DMS 273 (cell line): ENCODE measurements at regions not wholly inside any gene's neighbourhood (a gene's known extent, or its start where the extent isn't known, plus 50 kb on each side); places are given as distances from the start of the nearest gene placed in this dataset.

ENCODE experiments used
- DNase-seq: peaks from one replicate; lab custom pipeline; 2025; ENCODE audit not compliant: unreplicated experiment; lab: John Stamatoyannopoulos, UW

- DNase-seq = no peak
Measured at GRCh38 chr6:121967631-121968030, 431.8 kb upstream of the HSF2 start.

DNA sequence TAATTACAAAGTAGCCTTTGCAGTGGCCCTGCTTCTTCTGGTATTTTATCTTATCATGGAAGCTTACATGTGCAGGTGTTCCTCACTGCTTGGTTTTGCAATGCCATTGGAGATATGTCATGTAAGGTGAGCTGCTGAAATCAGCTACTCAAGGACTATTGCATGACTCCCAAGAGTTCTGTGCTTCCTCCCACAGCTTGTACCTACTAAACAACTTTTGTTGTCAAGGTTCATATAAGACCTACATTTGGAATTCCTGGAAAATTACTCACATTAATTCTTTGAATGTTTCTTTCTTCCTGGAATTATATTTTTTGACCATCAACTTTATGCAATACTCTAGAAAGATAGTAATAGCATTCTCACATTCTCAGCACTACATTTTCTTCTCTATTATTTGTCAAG is 427.5 kb upstream of the HSF2 start:
- DNase-seq = no peak

GRCh38 chr6:121984956-121985355 is 414.5 kb upstream of the HSF2 start:
- no peak for DNase-seq

DNA sequence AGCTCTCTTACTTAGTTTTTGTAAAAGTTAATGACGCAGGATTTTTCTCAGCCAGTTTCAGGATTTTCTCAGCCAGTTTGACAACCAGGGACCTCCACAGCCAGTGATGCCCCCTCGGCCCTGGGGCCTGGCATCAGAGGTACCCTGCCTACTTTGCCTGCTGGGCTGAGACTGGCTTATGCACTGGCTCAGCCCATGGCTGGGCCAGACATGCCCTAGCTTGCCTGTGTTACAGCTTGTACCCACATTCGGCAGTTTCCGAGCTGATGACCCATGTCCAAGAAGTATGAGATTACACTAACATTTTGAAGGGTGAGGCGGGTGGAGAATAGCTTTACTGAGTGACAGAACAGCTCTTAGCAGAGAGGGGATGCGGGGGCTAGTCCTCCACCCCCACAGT is 406.1 kb upstream of the HSF2 start:
- no peak for DNase-seq

DNA sequence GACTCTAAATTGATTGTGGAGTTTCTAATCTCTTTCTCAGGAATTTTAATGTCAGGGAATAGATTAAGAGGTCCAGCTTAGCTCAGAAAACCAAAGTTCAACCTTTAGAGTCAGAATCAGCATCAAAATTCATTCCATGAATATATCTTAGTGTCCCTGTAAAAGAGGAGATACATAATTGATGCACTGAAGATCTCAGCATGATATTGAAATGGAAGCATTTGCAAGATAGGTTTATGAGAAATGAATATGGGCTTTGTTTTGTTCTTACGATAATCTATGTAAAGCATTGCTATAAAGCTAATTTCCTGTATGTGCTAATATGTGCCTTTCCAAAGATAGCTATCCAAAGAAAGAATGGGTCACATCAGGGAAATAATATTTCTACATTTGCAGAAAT is 404.5 kb upstream of the HSF2 start:
- DNase-seq = no peak

DNA sequence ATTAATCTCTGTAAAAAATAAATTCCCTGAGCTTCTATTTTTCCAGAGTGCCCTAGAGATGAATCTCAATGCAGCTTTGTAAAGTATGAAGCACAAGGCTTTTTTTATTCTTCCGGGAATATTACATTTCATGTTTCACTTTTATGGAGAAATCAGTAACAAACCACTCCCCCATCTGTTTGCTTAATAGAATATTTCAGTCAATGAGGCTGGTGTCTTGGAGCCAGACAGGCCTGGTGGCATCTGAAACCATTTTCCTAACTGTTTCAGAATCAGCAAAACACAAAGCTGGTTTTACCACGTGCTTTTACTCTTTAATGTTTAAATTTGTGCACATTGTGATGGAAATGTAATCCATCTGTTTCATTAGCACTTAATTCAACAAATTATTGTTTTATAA is 400.8 kb upstream of the HSF2 start:
- no peak for DNase-seq

- DNase-seq = no peak
Measured at GRCh38 chr6:121999456-122000065, 399.9 kb upstream of the HSF2 start.

GRCh38 chr6:122005661-122006060 is 393.8 kb upstream of the HSF2 start:
- DNase-seq = no peak

DNA sequence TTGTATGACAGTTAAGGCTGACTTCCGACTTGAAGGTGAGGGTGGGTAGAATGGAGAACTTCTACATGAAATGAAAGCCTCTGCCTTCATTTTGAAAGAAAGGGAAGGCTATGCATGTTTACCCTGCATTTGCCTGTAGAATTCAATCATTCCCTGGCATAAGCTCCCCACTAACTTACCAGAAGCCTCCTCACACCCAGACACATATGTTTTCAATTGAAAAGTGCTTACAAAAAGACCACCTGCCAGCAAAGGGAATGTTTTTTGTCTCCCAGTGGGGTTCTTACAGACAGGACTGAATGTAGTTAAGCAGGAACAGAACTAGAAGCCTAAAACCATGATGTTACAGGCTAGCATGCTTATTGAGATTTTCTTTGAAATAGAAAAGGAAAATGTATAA is 392.1 kb upstream of the HSF2 start:
- no peak for DNase-seq

GRCh38 chr6:122008101-122008999 is 391.1 kb upstream of the HSF2 start:
- no peak for DNase-seq

- no peak for DNase-seq
Measured at GRCh38 chr6:122009000-122009350, 390.5 kb upstream of the HSF2 start.

GRCh38 chr6:122012578-122012977 is 386.9 kb upstream of the HSF2 start:
- DNase-seq = no peak

DNA sequence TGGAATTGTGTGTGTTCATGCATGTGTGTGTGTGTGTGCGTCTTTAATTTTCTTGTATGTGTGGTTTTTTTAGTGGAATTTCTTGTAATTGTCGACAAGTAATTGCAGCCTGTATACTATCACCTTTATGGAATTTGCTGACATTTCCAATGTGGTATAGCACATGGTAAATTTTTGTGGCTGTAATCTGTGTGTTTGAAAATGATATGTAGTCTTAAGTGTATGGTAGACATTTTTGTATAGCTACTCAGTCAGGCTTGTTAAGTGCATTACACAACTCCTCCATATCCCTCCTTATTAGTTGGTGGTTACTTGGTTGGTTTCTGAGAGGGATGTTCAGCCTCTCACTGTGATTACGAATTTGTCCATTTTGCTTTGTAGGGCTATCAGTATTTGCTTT is 384.5 kb upstream of the HSF2 start:
- no peak for DNase-seq

DNA sequence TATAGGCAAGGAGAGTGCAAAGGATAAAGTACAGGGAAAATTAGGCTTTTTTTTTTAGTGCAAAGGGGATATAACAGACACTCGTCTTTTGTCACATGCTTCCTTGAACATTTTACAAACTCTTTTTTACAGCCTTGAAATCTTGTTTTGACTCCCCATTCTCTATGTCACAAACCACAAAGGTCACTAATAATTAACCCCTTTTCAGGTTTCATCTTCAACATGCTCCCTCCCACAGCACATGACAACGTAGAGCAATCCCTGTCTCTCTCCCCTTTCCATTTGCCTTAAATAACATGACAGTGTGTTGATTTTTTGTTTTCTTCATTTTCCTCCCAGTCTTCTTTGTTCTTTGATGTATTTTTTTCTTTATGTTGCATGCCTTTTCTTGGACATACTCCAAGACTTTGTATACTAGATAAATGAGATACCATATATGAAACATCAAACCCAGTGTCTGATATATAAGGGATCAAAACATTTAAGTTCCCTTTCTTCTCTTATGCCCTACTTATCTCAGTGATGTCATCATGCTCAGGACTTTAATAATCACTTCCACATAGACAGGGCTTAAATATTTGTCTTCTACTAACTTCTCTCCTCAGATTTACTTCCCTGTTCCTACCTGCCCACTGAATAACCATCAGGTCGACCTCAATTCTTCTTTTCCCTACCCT is 378.7 kb upstream of the HSF2 start:
- no peak for DNase-seq

DNA sequence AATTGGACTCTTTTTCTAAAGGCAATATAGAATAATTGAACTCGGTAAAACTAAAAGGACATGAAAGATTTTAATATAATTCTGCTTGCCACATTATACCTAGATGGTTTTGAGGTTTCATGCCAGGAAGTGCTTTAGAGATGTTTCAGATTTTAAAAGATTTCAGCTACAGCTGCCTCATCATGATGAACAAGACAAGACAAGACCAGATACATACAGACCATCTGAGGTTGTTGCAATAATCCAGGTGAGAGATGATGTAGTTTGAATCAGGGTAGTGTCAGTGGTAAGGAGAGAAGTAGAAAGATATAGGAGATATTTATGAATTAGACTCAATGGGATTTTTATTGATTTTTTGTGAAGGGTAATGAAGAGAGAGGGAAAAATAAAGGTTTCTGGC is 374.3 kb upstream of the HSF2 start:
- no peak for DNase-seq

- DNase-seq = no peak
Measured at GRCh38 chr6:122026582-122027369, 372.7 kb upstream of the HSF2 start.

- no peak for DNase-seq
Measured at GRCh38 chr6:122028933-122029522, 370.4 kb upstream of the HSF2 start.

DNA sequence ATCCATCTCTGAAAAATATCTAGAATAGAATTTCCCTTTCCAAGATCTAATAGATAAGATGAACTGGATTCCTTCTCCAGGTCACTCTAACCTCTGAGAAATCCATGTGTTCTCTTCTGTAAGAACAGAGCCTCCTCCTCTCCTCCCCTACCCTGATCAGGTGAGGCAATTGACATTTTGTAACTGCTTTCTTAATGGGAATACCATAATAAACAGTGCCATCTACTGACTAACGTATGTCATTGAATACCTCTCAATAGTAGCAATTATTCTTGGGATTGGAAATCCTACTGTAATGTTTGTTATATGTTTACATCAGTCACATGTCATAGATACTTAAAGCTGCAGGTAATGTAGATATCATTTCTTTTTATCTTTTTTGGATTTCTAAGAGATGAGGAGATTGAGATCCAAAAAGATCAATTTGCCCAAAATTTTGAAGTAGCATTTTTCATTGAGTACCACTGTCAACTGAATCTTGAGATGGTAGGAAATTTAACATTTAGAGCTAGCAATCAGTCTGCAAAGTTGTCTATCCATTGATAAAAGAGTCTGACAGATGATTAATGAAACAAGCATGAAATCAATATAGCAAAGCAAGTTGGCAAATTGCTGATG is 365.8 kb upstream of the HSF2 start:
- peak; percentile 53 for DNase-seq

DNA sequence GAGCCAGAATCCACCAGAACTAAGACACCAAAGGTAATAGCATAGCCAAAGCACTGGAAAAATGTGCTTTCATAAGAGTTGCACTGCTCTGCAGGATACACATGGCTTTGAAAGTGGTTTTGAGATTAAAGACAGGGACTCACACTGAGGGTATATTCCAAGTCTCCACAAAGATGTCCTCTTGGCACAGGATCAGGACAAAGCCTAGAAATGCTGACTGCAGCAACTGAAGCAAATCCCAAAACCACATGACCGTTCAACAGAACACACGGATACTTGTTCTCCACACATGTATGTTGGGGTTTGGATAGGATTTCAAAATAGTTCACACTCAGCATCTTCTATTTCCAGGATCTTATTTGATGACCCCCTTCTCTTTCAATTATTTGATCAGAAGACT is 364.3 kb upstream of the HSF2 start:
- DNase-seq = no peak

DNA sequence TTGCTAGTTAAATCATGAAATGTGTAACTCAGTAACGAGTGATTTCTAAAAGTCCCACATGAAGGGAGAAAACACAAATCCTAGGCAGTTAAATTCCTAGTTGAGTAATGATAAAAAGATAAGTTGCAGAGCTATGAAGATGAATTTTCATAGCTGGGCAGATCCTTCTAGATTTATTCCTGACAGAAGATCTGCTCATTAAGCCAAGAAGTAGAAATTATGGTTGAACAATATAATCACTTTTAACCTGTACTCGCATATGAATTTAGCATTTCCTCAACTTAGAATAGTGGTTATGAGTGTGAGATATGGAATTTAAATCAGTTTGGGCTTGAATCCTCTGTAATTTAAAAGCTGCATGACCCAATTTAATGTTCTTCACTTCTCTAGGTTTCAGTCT is 359.2 kb upstream of the HSF2 start:
- DNase-seq = no peak

DNA sequence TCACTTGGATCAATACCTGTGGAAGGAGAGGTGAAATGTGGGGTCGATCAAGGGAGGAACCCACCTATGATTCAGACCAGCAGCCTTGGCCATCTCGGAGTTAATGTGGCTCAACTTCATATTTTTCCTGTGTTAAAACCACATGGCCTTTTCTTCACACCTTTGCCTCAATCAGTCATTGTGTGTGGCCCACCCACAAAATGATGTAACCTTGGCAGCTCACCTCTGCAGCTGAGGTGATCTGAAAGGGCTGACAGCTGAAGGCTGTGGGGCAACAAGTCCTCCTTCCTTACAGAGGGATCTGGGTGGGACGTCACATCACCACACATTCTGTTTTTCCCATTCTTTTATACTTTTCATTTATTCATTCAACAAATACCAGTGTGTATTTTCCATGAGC is 357.1 kb upstream of the HSF2 start:
- no peak for DNase-seq
